Smooth muscle cell (in vitro differentiated cells): ENCODE measurements at regions not wholly inside any gene's neighbourhood (a gene's known extent, or its start where the extent isn't known, plus 50 kb on each side); places are given as distances from the start of the nearest gene placed in this dataset.

Experiments used
- DNase-seq: peaks from one replicate; lab custom pipeline; 2025; ENCODE audit not compliant: unreplicated experiment; lab: John Stamatoyannopoulos, UW
- H2AFZ ChIP-seq: fragments of 200-600 bp; sonication (generic); 2 replicates; pipeline ENCODE4 v1.6.0; 2016; ENCODE audit warnings: antibody characterized with exemption, low read depth, mild to moderate bottlenecking
- H3F3A ChIP-seq: fragments of 200-600 bp; sonication (generic); 2 replicates; pipeline ENCODE4 v1.6.0; 2017; ENCODE audit warnings: antibody characterized with exemption, low read depth
- H3K27ac ChIP-seq: fragments of 200-600 bp; sonication (generic); 2 replicates; pipeline ENCODE4 v1.5.1; 2016; ENCODE audit warnings: low read depth, mild to moderate bottlenecking
- H3K27me3 ChIP-seq: fragments of 200-600 bp; sonication (generic); 2 replicates; pipeline ENCODE4 v1.6.1; 2016; ENCODE audit warnings: low read depth, mild to moderate bottlenecking
- H3K36me3 ChIP-seq: fragments of 200-600 bp; sonication (generic); 2 replicates; pipeline ENCODE4 v1.5.1; 2016; ENCODE audit warnings: low read depth
- H3K4me1 ChIP-seq: fragments of 200-600 bp; sonication (generic); 2 replicates; pipeline ENCODE4 v1.5.1; 2016; ENCODE audit warnings: low read depth
- H3K4me2 ChIP-seq: fragments of 200-600 bp; sonication (generic); 2 replicates; pipeline ENCODE4 v1.6.0; 2016; ENCODE audit warnings: mild to moderate bottlenecking
- H3K4me3 ChIP-seq: fragments of 200-600 bp; sonication (generic); 2 replicates; pipeline ENCODE4 v1.5.1; 2016; ENCODE audit warnings: mild to moderate bottlenecking
- H3K79me2 ChIP-seq: fragments of 200-600 bp; sonication (generic); 2 replicates; pipeline ENCODE4 v1.6.0; 2016; ENCODE audit warnings: low read depth, mild to moderate bottlenecking
- H3K9ac ChIP-seq: fragments of 200-600 bp; sonication (generic); 2 replicates; pipeline ENCODE4 v1.6.0; 2016; ENCODE audit warnings: low read depth
- H3K9me3 ChIP-seq: fragments of 200-600 bp; sonication (generic); replicated peaks from 2 replicates; pipeline ENCODE4 v1.5.1; 2016; ENCODE audit warnings: low read depth
- H4K20me1 ChIP-seq: fragments of 200-600 bp; sonication (generic); 2 replicates; pipeline ENCODE4 v1.6.0; 2016; ENCODE audit warnings: low read depth
- CTCF ChIP-seq: fragments of 200-600 bp; sonication (generic); IDR thresholded peaks from 2 replicates; pipeline ENCODE4 v1.5.1; 2017; ENCODE audit warnings: borderline replicate concordance, mild to moderate bottlenecking, antibody characterized with exemption; ENCODE audit not compliant: insufficient read depth, poor library complexity, severe bottlenecking
- WGBS: methylation state at CpG from one replicate; pipeline ENCODE4 v1.1.7; 2016; ENCODE audit warnings: low lambda C conversion rate; 5-methylcytosine and 5-hydroxymethylcytosine counted together

- Histone ChIP-seq H4K20me1 (no peaks in the 10 kb centered on the region), H3K36me3 (no peaks in the 10 kb centered on the region), H3K4me3 (no peak overlapping the region), H3K79me2 (no peaks in the 10 kb centered on the region), H3K27me3 (no peaks in the 10 kb centered on the region), H3K9me3 (no peaks in the 10 kb centered on the region), H3K27ac (no peak overlapping the region), H3K9ac (no peak overlapping the region), H2AFZ (no peak overlapping the region), H3F3A (no peaks in the 10 kb centered on the region), H3K4me1 (no peaks in the 10 kb centered on the region), H3K4me2 (no peak overlapping the region)
- no peak for DNase-seq
- whole genome bisulfite sequencing = 85% methylated on average over 10 of the region's 10 CpGs
- TF ChIP-seq CTCF = no peak
Observed at GRCh38 chr20:17867131-17867925, 101.3 kb downstream of the SNX5 start.

GRCh38 chr20:17866234-17867001 is 102.2 kb downstream of the SNX5 start:
- no peaks in the 10 kb centered on the region for H3K9me3 ChIP-seq
- H2AFZ ChIP-seq = no peak overlapping the region
- 90% methylated on average over 7 of the region's 7 CpGs for WGBS
- H3K27ac ChIP-seq = no peak overlapping the region
- no peaks in the 10 kb centered on the region for H3K27me3 ChIP-seq
- H3K79me2 ChIP-seq = no peaks in the 10 kb centered on the region
- no peaks in the 10 kb centered on the region for H3K4me1 ChIP-seq
- H3K4me3 ChIP-seq = no peak overlapping the region
- no peak for TF ChIP-seq CTCF
- H3F3A ChIP-seq = no peaks in the 10 kb centered on the region
- H3K9ac ChIP-seq = no peak overlapping the region
- no peaks in the 10 kb centered on the region for H3K36me3 ChIP-seq
- DNase-seq = no peak
- no peak overlapping the region for H3K4me2 ChIP-seq
- H4K20me1 ChIP-seq = no peaks in the 10 kb centered on the region

GRCh38 chr20:17863577-17864292 is 104.9 kb downstream of the SNX5 start:
- H3K4me3 ChIP-seq = no peak overlapping the region
- TF ChIP-seq CTCF = no peak
- H2AFZ ChIP-seq = no peak overlapping the region
- H3K36me3 ChIP-seq = no peaks in the 10 kb centered on the region
- no peaks in the 10 kb centered on the region for H3K9me3 ChIP-seq
- no peaks in the 10 kb centered on the region for H3F3A ChIP-seq
- no peak overlapping the region for H3K4me2 ChIP-seq
- no peak for DNase-seq
- H3K79me2 ChIP-seq = no peaks in the 10 kb centered on the region
- no peaks in the 10 kb centered on the region for H3K27me3 ChIP-seq
- no peaks in the 10 kb centered on the region for H3K4me1 ChIP-seq
- WGBS = 91% methylated on average over 11 of the region's 11 CpGs
- H3K9ac ChIP-seq = no peak overlapping the region
- H4K20me1 ChIP-seq = no peaks in the 10 kb centered on the region
- no peak overlapping the region for H3K27ac ChIP-seq
